GM19351 (cell line): ENCODE measurements at regions not wholly inside any gene's neighbourhood (a gene's known extent, or its start where the extent isn't known, plus 50 kb on each side); places are given as distances from the start of the nearest gene placed in this dataset.

ENCODE experiments used
- ATAC-seq: cut with Tn5 transposase; IDR thresholded peaks from one replicate; pipeline ENCODE4 v1.9.1; 2021; ENCODE audit warnings: mild to moderate bottlenecking, moderate library complexity; ENCODE audit not compliant: unreplicated experiment

DNA sequence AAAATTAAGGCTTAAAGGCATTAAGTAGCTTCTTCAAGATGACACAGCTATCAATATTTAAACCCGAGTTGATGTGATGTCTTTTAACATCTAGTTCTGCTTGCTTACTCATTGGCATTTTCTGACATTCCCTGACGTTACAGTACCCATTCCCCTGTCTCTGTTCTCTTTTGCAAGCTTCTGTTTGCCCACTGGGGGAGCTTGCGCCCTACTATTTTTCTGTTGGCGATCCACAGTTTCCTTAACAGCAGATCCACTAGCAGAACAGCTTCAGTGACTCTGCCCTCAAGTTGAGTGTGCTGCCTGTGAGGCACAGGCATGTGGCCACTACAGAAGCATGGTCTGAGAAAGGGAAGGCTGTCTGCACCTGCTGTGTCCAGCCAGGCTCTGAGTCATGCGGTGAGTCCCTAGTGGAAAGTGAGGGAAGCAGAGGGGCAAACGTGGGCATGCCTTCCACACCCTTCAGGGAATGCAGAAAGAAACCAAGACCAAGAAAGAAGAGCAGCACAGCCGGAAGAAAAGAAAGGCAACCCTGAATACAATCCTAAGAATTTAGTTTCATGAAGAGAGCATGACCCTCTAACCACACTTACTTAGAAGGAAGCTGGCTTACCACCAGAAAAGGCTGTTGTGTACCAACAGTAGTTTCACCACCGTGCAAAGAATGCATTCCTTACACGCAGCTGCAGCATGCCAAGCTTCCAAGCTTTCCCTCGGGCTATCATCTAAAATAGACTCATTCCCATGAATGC, 97.7 kb upstream of the VGLL2 start:
- ATAC-seq = no peak

DNA sequence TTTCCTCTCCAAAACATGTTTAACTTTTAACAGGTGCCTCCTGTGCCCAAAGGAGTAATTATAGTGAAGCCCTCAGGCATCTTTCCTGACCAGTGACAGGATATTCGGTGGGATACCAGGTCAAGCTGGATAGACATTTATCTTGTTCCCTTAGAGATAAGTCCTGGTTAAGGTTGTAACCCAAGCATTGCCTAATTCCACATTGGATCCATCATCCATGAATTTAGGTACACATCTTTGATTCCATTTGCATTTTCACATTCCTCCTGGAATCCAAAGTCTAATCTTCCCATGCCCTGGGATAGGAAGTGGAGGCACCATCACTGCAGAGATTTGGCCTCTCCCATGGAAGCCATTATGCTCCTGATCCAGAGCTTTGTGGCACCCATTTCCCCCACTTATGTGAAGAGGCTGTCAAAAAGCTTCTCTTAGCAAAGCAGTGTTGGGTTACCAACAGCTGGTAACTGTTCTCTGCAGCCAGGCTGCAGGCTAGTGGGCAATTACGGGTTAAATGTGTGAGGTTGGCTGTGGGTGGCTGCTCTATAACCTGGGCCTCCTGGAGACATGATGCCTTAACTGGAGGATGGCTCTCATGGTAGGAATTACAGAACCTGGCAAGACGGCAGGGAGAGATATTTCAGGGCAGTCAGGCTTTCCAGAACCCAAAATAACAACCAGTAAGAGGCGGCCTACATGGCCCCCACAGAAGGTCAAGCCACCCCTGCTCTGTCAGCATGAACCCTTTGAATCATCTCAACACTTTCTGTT, 96.9 kb upstream of the VGLL2 start:
- no peak for ATAC-seq

DNA sequence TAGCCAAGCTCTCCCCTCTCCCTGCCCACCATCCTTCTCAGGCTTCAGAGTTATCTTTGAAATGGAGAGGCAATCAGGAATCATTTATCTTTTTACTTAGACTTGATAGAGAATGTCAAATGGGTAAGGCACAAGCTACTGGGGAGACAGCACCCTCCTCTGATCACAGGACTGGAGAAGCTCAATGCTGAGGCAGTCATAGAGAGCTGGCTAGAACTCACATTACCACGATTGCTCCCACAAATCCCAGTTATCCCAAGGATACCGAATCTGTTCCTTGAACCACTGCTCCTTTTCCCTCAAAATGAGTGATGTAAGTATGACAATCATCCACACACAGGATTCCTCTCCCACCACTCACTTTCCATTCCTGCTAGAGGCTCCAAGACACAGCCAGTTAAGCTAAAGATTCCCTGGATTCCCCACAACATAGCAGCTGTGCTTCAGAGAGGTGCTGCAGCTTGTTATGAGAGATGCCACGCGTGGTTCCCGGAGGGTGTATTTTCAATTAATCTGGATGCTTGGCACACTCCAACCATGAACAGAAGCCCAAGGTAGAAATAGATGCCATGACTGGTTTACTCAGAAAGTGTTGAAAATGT, 96.2 kb upstream of the VGLL2 start:
- no peak for ATAC-seq

DNA sequence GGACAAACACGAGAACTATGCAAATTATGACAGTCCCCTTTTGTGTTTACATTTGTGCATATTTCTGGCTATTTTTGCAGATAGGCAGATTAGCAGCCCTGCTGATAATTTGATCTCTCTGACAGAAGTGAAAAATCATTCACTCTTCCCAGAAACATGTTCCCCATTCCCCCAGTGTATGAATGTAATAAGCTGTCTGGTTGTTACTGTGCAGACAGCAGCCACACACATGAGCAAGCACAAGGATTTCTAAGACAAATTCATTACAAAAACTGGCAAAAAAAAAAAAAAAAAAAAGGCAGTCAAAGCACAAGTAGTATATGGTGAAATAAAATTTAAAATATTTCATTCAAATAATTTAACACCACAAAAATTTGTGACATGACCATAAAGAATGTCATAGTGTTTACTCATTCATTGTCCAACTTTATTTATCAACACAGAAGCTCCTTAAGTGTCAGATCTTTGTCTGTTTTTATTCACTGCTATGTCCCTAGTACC, 95.5 kb upstream of the VGLL2 start:
- ATAC-seq = no peak

DNA sequence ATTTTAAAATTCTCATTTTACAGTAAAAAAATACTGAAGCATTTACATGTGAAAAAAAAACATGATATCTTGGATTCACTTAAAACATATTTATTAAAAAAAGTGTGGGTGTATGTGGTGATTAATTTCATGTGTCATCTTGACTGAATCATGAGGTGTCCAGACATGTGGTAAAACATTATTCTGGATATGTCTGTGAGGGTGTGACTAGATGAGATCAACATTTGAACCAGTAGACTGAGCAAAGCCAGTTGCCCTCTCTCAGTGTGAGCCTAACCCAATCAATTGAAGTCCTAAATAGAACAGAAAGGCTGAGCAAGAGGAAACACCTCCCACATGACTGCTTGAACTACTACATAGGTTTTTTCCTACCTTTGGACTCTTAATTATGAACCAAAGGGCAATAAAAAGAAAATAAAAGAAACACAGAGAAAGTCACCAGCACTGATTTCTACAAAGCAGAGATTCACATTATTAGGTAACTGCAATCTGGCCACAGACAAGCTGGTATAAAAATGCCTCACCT, 90.5 kb upstream of the VGLL2 start:
- no peak for ATAC-seq

DNA sequence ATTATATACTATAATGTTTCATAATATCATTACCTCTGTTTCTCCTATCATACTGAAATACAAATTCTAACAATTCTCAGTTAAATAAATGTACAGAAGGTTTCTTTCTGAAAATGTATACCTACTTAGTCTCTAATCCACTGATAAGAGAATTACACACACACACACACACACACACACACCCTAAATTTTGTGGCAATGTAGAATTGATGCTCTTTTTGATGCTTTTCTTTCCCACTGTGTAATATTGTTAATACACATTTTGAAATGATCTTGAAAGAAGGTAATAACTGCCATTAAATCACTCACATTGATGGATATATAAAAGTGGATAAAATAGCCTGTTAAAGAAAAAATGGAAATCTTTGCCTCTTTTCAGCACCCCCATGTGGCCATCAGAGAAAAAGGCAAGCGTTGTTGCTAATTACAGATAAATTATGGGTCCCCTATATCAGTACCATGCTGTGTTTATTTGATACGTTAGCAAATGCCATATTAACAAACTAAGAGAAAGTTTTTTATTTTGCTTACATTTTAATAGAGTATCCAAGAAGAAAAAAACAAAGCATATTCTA, 76.6 kb upstream of the VGLL2 start:
- ATAC-seq = peak; percentile 54

DNA sequence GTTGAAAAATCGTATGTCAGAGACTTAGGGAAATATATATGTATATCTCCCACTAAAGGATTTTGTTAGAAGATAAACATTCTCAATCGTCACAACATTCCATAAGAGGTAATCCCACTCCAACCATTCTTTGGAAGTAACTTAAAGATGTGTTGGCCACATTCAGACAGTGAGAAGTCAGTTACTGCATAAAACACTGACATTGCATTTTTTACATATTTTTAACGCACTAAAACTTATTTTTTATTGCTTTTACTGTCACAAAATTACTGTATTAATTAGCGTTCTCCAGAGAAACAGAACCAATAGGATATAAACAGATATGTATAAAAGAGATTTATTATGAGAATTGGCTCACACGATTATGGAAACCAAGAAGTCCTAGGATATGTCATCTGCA, 74.3 kb upstream of the VGLL2 start:
- ATAC-seq = no peak

DNA sequence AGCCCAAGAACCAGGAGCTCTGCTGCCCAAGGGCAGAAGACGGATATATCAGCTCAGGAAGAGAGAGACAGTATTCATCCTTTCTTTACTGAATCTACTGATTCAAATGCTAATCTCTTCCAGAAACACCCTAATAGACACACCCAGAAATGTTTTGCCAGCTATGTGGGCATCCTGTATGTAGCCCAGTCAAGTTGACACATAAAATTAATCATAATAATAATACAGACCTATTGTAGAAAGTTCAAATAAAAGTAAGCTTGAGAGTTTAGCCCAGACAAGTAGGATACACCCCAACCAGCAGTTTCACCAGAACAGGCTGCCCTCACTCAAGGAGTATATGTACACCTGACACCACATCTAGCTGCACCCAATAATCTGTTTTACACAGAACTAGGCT, 73.9 kb upstream of the VGLL2 start:
- ATAC-seq = no peak

DNA sequence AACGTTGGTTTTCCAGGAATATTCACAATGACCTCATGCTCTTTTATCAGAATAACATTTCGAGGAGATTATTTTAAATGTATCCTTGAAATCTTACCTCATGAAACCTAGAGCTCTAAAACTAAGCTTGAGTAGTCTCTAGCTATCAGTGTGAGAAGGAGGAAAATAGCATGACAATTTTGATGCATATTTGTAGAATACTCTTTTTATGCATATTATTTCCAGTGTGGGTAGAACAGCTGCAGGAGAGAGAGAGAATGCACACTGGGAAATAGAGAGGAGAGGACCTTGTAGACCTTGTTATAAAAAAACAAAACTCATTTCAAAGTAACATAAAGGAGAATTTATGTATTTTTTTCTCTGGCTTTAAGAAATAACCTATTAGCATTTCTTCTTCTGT, 71.1 kb upstream of the VGLL2 start:
- no peak for ATAC-seq

DNA sequence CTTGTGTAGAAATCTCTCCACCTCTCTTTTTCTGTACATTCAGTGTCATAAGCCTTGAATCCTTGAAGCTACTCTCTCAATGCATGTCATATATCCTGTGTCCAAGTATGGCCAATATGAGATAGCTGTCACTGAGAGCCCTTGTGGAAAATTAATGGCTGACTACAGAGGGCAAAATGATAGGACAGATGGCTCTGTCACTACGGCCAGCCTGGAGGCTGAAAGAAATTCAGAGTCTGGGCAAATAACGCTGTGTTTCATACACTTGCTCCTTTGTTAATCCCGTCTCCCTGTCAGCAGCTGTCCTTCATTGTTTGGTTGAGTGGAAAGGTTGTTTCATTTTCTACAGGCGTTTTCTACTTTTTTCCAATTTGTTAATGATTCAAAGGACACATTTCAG, 70.4 kb upstream of the VGLL2 start:
- ATAC-seq = no peak

DNA sequence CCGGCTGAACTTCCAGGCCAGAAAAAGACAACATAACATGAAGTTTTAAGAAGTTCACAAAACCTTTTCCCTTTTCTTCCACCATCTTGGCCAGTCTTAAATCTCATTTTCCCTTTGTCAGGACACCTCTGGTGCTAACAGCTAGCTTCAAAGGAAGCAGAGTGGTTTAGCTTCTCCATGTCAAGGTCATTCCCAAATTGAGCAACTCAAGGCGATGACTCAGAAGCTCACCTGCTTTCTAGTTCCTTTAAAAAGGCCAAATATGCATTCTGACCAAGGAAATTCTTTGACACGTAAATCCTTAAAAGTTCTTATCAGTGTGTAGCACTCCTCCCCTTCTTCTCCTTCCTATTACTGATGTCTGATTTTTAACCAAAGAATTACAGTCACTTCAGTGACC, 69.6 kb upstream of the VGLL2 start:
- ATAC-seq = no peak

DNA sequence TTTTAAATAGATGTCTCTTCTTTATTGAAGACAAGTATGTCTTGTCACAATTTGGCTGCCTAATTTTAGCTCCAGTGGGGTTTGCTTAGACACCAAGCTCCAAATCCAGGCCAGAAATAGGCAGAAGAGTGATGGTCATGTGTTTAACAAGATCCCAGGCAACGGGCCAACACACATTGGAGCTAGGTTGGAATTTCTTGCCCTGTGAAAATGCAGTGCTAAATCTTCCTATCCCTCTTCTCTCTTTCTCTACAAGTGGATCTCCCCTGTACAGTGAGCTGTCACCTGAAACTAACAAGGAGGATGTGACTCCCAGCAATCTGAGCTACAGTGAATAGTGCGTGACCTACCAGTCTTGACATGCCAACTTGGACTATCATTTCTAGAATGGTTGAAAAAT, 65.3 kb upstream of the VGLL2 start:
- ATAC-seq = no peak

DNA sequence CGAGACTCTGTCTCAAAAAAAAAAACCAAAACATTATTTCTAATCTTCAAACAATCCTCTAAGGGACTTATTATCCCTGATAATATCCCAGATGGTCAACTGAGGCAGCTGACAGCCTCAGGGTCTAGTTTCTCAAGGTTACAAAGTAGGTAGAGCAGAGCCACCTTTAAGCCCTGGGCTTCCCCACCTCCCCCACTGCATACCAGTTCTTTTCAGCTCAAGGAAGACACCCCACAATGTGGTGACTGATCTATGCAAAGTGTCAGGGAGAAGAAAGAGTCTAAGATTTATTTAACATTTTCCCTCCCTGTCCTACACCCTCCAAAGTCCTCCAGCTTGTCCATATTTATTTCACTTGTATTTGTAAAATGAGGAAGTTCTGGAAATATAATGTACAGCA, 60.5 kb upstream of the VGLL2 start:
- ATAC-seq = no peak

DNA sequence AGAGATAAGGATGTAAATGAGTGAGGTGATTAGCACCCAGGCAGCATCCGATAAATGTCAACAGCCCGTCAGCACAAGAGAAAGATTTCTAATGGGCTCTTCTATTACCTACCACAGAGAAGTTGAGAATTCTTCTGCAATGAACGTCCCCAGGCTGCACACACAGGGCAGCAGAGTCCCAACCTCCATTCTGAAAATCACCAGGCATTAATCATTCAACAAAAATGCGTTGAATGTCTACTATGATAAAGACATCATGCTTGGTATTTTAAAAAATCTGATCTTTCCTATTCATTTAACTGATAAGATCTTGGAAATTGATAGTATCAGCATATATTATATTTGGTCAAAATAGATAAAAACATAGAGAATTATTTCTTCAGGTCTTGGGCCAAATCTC, 59.5 kb upstream of the VGLL2 start:
- no peak for ATAC-seq

DNA sequence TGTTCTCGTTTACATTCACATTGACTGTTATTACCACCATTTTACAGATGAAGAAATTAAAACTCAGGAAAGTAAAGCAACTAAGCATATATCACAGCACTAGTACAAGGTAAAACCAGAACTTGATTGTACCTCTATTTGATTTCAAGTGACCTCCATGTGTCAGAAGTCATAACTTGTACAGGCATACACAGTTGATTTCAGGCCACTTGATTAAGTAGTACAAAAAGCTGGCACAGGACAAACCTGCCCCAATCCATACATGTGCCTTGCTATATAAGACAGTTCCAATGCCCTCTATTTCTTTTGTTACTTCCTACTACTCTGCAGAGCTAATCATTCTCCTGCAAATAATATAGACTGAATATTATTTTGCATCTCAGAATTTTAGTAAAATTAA, 58.8 kb upstream of the VGLL2 start:
- no peak for ATAC-seq

DNA sequence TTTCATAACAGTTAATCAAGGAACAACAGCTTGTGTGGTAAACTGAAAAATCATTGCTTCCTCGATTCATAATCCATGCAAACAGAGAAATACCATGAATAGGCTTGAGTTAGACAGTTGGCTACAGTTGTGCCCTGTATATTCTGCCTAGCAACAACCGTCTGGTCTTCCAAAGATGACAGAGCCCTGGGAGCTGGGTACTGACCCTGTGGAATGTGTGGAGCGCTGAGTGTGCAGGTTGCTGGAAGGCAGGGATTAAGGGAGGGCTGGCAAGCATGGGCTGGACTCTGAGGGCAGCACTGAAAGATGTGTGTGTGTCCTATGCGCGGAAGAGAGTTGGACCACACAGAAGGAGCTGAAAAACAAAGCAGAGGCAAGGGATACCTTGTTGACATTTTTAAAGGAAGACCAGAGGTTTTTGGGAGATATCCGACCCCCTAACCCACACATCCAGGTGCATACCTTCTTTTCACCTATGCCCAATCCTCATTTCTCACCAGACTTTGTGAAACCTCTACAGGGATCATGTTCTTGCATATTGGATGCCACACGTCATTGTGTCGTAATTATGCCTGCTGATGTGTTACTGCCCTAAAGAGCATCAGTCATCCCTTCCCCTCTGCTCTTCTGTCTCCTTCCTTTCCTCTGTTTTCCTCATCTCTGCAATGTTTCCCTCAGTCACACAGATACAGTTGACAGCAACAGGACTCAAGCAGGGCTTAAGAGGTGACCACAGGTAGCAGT, 58.2 kb upstream of the VGLL2 start:
- ATAC-seq = no peak

DNA sequence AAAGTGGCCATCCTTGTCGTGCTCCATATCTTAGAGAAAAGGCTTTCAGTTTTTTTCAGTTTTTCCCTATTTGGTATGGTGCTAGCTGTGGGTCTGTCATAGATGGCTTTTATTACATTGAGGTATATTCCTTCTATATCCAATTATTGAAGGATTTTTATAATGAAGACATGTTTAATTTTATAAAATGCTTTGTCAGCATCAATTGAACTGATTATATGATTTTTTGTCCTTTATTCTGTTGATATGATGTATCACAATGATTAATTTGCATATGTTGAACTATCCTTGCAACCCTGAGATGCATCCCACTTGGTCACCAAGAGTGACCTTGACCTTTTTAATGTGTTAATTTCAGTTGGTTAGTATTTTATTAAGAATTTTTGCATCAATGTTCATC, 55.1 kb upstream of the VGLL2 start:
- ATAC-seq = no peak

DNA sequence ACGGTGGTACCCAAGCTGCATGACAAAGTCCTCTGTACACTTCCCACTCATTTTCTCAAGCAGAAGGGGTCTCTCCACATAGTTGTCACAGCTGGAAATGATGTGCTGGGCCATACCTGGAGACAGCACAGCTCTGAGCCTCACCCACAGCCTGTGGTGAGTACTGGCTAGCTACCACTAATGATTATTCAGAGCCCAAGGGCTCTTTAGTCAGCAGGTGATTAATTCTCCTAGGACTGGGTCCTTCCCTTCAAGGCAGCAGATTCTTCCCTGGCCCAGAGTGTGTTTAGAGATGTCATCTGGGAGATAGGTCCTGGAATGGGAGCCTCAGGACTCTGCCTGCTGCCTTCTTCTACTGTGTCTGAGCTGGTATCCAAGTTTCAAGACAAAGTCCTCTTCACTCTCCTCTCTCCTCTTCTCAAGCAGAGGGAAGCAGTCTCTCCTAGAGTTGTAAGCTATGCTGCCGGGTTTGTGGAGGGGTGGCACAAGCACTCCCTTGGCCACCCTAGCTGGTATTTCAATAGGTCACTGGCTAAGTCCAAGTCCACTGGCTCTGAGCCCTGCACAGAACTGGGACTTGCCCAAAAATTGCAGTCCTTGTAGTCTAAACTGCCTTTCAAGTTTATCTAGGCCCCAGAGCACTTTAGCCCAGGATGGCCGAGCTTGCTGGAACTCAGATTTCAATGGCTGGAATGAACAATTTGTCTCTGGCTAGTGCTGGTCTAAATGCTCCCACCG, 49.8 kb upstream of the VGLL2 start:
- ATAC-seq = no peak
